Renal cortex interstitium (tissue), 11 donors: ENCODE measurements at regions not wholly inside any gene's neighbourhood (a gene's known extent, or its start where the extent isn't known, plus 50 kb on each side); places are given as distances from the start of the nearest gene placed in this dataset.
"Not testable (repeated sequence)": the region's sequence is repeated elsewhere in the genome, so short reads cannot be mapped to it uniquely, and the experiment has no call there.

Source experiments
- DNase-seq, 11 donors: peaks; one replicate each; pipeline ENCODE4 v3.0.0-alpha.2; 2013; ENCODE audit warnings: low read depth in 9 of 11, low spot score in 4 of 11; ENCODE audit errors: extremely low read depth in 1 of 11

GRCh38 chr4:117634716-117635115, 399.6 kb upstream of the NDST3 start:
- DNase-seq: no peak

GRCh38 chr4:117637347-117637746, 396.9 kb upstream of the NDST3 start:
- no peak for DNase-seq

- DNase-seq: no peak
Measured at GRCh38 chr4:117640836-117641235, 393.4 kb upstream of the NDST3 start.

GRCh38 chr4:117641519-117641918, 392.8 kb upstream of the NDST3 start:
- DNase-seq: no peak

GRCh38 chr4:117654079-117654478, 380.2 kb upstream of the NDST3 start:
- DNase-seq: peak in 8 of 11 donors; percentile 7 to 52 (median 30)

GRCh38 chr4:117660668-117661067, 373.6 kb upstream of the NDST3 start:
- no peak for DNase-seq

- no peak for DNase-seq
Measured at GRCh38 chr4:117661091-117662072, 372.9 kb upstream of the NDST3 start.

- no peak for DNase-seq
Measured at GRCh38 chr4:117664706-117665444, 369.4 kb upstream of the NDST3 start.

GRCh38 chr4:117676153-117676552, 358.1 kb upstream of the NDST3 start:
- DNase-seq: no peak

GRCh38 chr4:117678861-117679260, 355.4 kb upstream of the NDST3 start:
- DNase-seq: no peak

GRCh38 chr4:117691572-117692351, 342.5 kb upstream of the NDST3 start:
- DNase-seq: no peak

GRCh38 chr4:117692538-117692937, 341.7 kb upstream of the NDST3 start:
- DNase-seq: no peak

- no peak for DNase-seq
Measured at GRCh38 chr4:117699595-117699994, 334.7 kb upstream of the NDST3 start.

- DNase-seq: no peak
Measured at GRCh38 chr4:117700111-117700892, 334.0 kb upstream of the NDST3 start.

- DNase-seq: no peak
Measured at GRCh38 chr4:117702353-117702752, 331.9 kb upstream of the NDST3 start.

- no peak for DNase-seq
Measured at GRCh38 chr4:117704721-117705120, 329.6 kb upstream of the NDST3 start.

- no peak for DNase-seq
Measured at GRCh38 chr4:117740736-117741135, 293.6 kb upstream of the NDST3 start.

GRCh38 chr4:117745379-117745778, 288.9 kb upstream of the NDST3 start:
- DNase-seq: not testable (repeated sequence)

GRCh38 chr4:117755438-117755837, 278.8 kb upstream of the NDST3 start:
- no peak for DNase-seq
